Activated T-helper 1 cell treated with Interleukin-2 at 50 U/mL for 16 hours (primary cell): ENCODE measurements at regions not wholly inside any gene's neighbourhood (a gene's known extent, or its start where the extent isn't known, plus 50 kb on each side); places are given as distances from the start of the nearest gene placed in this dataset.
A peak's percentile ranks its signal among the peaks of the same experiment; 100 is the strongest.
"Not testable (repeated sequence)": the region's sequence is repeated elsewhere in the genome, so short reads cannot be mapped to it uniquely, and the experiment has no call there.

Experiments used
- DNase-seq: peaks from one replicate; pipeline ENCODE4 v3.0.0-alpha.2; 2020; ENCODE audit warnings: low read depth

GRCh38 chr4:3880615-3881120 lies 114.5 kb downstream of the ADRA2C start:
- DNase-seq, result peak; percentile 46

DNA sequence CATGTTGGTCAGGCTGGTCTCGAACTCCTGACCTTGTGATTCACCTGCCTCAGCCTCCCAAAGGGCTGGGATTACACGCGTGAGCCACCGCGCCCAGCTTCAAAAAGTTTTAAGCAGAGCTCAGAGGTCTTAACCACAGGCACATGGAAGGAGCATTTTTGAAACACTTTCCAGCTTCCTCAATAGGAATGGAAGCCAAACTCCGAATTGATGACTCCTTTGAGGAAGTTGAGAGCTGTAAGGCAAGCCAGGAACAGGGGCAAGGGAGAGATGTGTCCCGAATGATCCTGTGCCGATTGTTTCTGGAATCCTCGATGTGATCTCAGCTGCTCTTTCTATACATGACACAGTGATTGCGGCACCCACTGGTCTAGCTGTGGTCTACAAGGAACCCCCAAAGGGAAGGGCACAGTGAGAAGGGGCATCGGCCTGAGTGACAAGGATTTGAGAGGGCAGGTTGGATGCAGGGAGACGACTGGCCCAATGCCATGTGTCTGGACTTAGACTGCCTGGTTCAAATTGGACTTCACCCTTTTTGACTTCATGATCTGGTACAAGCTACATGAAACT lies 116.2 kb downstream of the ADRA2C start:
- DNase-seq, result not testable (repeated sequence)

DNA sequence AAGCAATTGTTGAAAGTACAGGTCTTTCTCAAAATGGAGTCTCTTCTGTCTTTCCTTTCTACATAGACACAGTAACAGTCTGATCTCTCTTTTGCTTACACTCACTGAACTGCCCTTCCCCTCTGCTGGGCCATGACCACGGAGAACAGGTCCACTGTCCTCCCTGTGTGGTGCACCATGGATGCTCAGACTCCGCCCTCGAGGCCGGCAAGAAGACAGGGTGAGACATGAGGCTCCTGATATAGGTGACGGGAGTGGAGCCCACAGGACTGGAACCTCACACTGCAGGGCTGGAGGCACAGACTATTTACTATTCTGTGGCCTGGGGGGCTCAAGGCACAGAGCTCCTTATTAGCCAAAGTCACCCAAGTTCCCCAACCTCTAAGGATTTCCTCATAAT lies 118.1 kb downstream of the ADRA2C start:
- not testable (repeated sequence) for DNase-seq

DNA sequence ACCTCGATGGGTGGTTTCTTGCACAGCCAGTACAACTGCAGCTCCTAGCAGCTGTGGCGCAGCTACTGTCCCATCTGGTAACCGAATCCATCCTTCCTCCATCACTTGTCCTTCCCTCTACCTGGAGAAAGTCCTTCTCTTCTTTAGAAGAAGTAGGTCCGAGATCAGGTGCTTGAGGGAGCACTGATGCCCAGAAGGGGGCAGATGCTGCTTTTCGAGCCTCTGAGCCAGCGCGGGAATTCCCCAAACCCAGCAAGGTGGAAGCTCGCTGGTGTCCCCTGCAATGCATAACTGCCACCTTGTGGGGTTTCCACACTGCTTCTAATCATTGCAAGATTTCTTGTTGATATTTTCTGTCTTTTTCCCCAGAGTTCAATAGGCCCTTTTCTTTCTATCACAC lies 127.4 kb downstream of the ADRA2C start:
- not testable (repeated sequence) for DNase-seq

DNA sequence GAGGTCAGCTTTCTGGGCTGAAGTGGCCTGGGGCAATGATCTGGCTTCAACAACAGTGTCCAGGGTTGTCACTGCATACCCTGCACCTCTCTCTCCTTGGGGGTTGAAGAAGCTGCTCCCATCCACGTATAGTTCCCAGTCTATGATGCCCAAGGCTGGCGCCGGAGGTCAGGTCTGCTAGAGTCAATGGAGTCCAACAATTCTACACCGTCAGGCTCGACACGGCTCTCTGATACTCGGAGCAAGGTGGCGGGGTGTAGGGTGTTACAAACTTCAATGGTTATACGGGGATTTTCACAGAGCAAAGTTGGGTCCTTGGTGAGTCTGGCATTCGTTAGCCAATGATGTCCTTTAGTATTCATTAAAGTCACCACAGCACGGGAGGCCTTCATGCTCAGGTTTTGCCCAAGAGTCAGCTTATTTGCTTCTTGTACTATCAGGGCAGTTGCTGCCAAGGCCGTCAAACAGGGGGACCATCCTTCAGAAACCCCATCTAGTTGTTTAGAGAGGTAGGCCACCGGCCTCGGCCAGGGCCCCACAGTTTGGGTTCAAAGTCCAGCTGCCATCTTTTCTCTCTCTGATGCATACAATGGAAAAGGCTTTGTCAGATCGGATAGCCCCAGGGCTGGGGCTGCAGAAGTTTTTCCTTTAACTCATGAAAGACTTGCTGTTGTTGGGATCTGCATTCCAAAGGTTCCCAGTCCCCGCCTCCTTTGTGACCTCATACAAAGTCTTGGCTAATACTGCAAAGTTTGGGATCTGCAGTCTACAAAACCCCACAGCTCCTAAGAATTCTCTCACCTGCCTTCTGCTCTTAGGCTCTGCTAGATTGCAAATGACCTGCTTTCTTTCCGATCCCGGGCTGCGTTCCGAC lies 128.1 kb downstream of the ADRA2C start:
- DNase-seq, result not testable (repeated sequence)

- DNase-seq, result no peak
Observed at GRCh38 chr4:3896441-3896840, 130.3 kb downstream of the ADRA2C start.

- not testable (repeated sequence) for DNase-seq
Observed at GRCh38 chr4:3896871-3897578, 130.8 kb downstream of the ADRA2C start.

GRCh38 chr4:3898098-3898497 lies 131.9 kb downstream of the ADRA2C start:
- no peak for DNase-seq

- DNase-seq, result not testable (repeated sequence)
Observed at GRCh38 chr4:3898928-3899327, 132.7 kb downstream of the ADRA2C start.

DNA sequence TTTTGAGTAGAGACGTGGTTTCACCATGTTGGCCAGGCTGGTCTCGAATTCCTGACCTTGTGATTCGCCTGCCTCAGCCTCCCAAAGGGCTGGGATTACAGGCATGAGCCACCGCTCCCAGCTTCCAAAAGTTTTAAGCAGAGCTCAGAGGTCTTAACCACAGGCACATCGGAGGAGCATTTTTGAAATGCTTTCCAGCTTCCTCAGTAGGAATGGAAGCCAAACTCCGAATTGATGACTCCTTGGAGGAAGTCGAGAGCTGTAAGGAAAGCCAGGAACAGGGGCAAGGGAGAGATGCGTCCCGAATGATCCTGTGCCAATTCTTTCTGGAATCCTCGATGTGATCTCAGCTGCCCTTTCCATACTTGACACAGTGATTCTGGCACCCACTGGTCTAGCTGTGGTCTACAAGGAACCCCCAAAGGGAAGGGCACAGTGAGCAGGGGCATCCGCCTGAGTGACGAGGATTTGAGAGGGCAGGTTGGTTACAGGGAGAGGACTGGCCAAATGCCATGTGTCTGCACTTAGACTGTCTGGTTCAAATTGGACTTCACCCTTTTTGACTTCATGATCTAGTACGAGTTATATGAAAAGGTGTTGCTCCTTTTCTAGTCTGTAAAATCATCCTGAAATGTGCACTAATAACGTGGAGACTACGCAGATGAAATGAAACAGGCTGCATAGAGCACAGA lies 138.2 kb downstream of the ADRA2C start:
- not testable (repeated sequence) for DNase-seq

DNA sequence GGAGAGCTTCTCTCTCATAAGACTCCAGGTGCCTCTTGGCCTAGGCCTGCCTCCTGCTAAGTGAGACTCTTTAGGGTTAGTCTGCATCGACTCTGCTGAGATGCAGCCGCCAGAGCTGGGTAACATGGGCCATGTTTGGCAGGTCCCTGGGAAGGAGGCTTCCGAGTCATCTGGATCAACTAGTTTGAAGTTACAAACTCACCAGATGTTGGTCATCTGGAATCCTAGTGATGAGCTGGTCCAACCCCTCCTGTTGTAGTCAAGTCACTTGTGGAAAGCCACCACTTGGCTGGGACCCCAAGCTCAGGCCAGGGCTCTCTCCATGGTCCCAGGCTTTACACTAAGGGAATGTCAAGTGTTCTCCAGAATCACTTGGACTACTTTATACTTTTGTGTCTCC lies 143.4 kb downstream of the ADRA2C start:
- not testable (repeated sequence) for DNase-seq

GRCh38 chr4:3910161-3910950 lies 144.2 kb downstream of the ADRA2C start:
- DNase-seq, result not testable (repeated sequence)

GRCh38 chr4:3911252-3911856 lies 145.2 kb downstream of the ADRA2C start:
- DNase-seq, result no peak

- DNase-seq, result not testable (repeated sequence)
Observed at GRCh38 chr4:3914511-3914910, 148.3 kb downstream of the ADRA2C start.

- DNase-seq, result not testable (repeated sequence)
Observed at GRCh38 chr4:3919509-3919908, 153.3 kb downstream of the ADRA2C start.

DNA sequence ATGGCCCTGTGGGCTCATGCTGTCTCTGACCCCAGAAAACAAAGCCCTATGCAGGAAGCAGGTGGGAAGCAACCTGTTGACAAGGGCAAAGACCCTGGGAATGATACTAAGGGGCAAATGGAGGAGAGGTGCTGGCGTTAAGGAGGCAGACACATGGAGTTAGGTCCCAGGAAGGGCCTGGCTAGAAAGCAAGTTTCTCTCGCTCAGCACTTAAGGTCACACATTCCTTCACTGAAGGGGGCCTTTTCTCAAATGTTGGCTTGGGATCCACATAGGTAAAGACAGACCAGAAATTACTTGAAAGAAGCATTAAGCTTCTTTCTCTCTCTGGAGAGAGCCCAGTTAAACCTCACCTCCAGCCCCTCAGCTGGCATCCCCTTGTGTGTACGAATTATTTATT lies 155.7 kb downstream of the ADRA2C start:
- not testable (repeated sequence) for DNase-seq

DNA sequence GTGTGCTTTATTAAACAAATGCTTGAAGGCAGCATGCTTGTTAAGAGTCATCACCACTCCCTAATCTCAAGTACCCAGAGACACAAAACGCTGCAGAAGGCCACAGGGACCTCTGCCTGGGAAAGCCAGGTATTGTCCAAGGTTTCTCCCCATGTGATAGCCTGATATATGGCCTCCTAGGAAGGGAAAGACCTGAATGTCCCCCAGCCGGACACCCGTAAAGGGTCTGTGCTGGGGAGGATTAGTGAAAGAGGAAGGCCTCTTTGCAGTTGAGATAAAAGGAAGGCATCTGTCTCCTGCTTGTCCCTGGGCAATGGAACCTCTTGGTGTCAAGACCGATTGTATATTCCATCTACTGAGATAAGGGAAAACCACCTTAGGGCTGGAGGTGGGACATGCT lies 159.7 kb downstream of the ADRA2C start:
- not testable (repeated sequence) for DNase-seq

- not testable (repeated sequence) for DNase-seq
Observed at GRCh38 chr4:3926271-3926670, 160.1 kb downstream of the ADRA2C start.

DNA sequence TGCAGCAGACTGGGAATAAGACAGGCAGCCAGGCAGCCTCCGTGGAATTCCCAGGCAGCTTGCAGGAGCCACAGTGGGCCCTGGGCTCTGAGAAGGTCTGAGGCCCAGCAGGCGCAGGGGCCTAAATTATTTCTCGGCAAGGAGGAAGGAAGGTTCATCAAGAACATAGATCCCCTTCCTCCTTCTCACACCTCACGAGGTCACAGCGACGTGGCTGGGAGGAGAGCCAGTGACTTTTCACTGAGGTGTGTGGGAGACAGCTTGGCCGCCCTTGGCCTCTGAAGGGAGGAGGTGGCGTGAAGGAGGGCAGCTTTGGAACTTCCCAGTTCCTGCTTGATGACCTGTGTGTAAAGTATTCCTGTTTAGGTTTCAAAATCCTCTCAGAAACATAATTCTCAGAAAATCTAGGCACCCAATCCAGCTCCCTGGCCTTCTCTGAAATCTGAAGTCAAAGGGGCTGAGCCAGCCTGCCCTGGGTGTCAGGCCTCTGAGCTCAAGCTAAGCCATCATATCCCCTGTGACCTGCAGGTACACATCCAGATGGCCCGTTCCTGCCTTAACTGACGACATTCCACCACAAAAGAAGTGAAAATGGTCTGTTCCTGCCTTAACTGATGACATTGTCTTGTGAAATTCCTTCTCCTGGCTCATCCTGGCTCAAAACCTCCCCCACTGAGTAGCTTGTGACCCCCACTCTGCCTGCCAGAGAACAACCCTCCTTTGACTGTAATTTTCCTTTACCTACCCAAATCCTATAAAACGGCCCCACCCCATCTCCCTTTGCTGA lies 161.0 kb downstream of the ADRA2C start:
- DNase-seq, result not testable (repeated sequence)

- DNase-seq, result not testable (repeated sequence)
Observed at GRCh38 chr4:3929431-3929830, 163.2 kb downstream of the ADRA2C start.
